ENCODE measurements at regions not wholly inside any gene's neighbourhood (a gene's known extent, or its start where the extent isn't known, plus 50 kb on each side); places are given as distances from the start of the nearest gene placed in this dataset.
"Not testable (repeated sequence)": the region's sequence is repeated elsewhere in the genome, so short reads cannot be mapped to it uniquely, and the experiment has no call there.

DNA sequence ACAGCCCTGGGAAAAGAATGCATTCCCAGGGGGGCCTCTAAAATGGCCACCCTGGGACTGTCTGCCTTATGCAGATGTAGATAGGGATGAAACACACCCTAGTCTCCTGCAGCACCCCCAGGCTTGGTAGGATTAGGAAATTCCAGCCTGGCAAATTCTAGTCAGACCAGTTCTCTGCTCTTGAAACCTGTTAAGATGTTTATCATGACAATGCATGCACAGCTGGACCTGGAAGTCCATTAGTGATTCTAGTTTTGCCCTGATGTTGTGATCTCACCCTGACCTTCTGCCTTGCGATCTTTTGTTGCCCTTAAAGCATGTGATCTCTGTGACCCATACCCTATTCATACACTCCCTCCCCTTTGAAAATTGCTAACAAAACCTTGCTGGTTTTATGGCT, 337.7 kb downstream of the GUCY2F start:
- WGBS, 2 experiments (ENCODE audit: extremely low coverage in 1 of 2, insufficient coverage in 1 of 2, insufficient read length in 1 of 2, insufficient replicate concordance in 2 of 2, low coverage in 1 of 2, low lambda C conversion rate in 2 of 2, missing lambda C conversion rate in 1 of 2) = 38% methylated on average over 1 of the region's 1 CpG; no CpG with 5 or more reads in 1 of the 2 experiments
- CTCF ChIA-PET (ENCODE audit: partially characterized antibody); H3K4me3 ChIP-seq (ENCODE audit: extremely low read depth in 1 of 4, insufficient read depth in 2 of 4, low read depth in 3 of 4, low read length in 4 of 4); H2AFZ ChIP-seq (ENCODE audit: low read length); H3K56ac ChIP-seq (replicated peaks; ENCODE audit: insufficient read length, low read depth, low read length); H3K27ac ChIP-seq (ENCODE audit: low read depth, low read length); H3K4me1 ChIP-seq (replicated peaks in 1 of 4; ENCODE audit: control insufficient read depth in 3 of 4, insufficient read depth in 4 of 4, low read length in 3 of 4); H3K79me1 ChIP-seq (ENCODE audit: low read depth, low read length); H2BK120ac ChIP-seq (replicated peaks; ENCODE audit: low read depth, low read length); H3K4me2 ChIP-seq (ENCODE audit: insufficient read depth in 1 of 2, low read depth in 2 of 2, low read length in 2 of 2); H3K18ac ChIP-seq (ENCODE audit: extremely low read depth, low read length); H3K23me2 ChIP-seq (ENCODE audit: low read depth, low read length); H3K36me3 ChIP-seq (ENCODE audit: control insufficient read depth in 2 of 4, insufficient read depth in 4 of 4, low read length in 3 of 4); H3K23ac ChIP-seq (ENCODE audit: insufficient read length); H3K9ac ChIP-seq (replicated peaks in 1 of 4; ENCODE audit: extremely low read depth in 1 of 4, low read depth in 3 of 4, low read length in 3 of 4); H3K4ac ChIP-seq (replicated peaks; ENCODE audit: insufficient read length, low read depth, low read length); H2BK12ac ChIP-seq (ENCODE audit: low read depth, low read length); H4K8ac ChIP-seq (ENCODE audit: extremely low read depth, insufficient read depth, low read length); H3K27me3 ChIP-seq (replicated peaks in 1 of 4; ENCODE audit: control insufficient read depth in 3 of 4, extremely low read depth in 1 of 4, insufficient read depth in 3 of 4, low read length in 3 of 4); H3K9me3 ChIP-seq (ENCODE audit: insufficient read depth in 2 of 2, low read depth in 1 of 2, low read length in 1 of 2); H3K79me2 ChIP-seq (ENCODE audit: control insufficient read depth in 1 of 2, insufficient read depth in 2 of 2, low read length in 2 of 2); H2BK20ac ChIP-seq (ENCODE audit: low read length); H2BK5ac ChIP-seq (ENCODE audit: low read depth, low read length); H4K91ac ChIP-seq (replicated peaks; ENCODE audit: insufficient read length, low read length); H2AK5ac ChIP-seq (ENCODE audit: low read depth, low read length); POLR2A ChIA-PET (ENCODE audit: partially characterized antibody); H4K20me1 ChIP-seq (replicated peaks in 1 of 2; ENCODE audit: control insufficient read depth in 1 of 2, insufficient read depth in 2 of 2, low read length in 2 of 2); H3K14ac ChIP-seq (ENCODE audit: insufficient read length); H4K5ac ChIP-seq (ENCODE audit: insufficient read length, low read depth, low read length); H2BK15ac ChIP-seq (ENCODE audit: low read length): not testable (repeated sequence)
- FAIRE-seq (peak; percentile 94), DNase-seq (ENCODE audit: low read depth in 1 of 2, low spot score in 2 of 2) (peak in 1 of 2 experiments; percentile 41)
- peak; percentile 49 for TF ChIP-seq CEBPB (IDR thresholded peaks at IDR 0.05; ENCODE audit: low read depth, low read length)
- TF ChIP-seq TEAD4 (IDR thresholded peaks at IDR 0.05; ENCODE audit: low read depth, low read length) = peak; percentile 63; the same call in 1 of the 2 replicates
- TF ChIP-seq EP300 (IDR thresholded peaks at IDR 0.05; ENCODE audit: borderline replicate concordance in 1 of 2, low read depth in 2 of 2, low read length in 2 of 2) = peak; percentile 18 to 31; a peak in 2 of 3 replicates
- TF ChIP-seq JUND (IDR thresholded peaks at IDR 0.05; ENCODE audit: low read length) = 0 out of 2 replicates have a peak, but pooled peaks have one; percentile 26
- TF ChIP-seq NANOG (IDR thresholded peaks at IDR 0.05; ENCODE audit: insufficient read depth, low read depth, low read length, poor library complexity, severe bottlenecking) = peak; percentile 54
- TF ChIP-seq SP1 (IDR thresholded peaks at IDR 0.05; ENCODE audit: low read depth, low read length) = peak; percentile 70; the same call in 1 of the 2 replicates
